ENCODE measurements at regions not wholly inside any gene's neighbourhood (a gene's known extent, or its start where the extent isn't known, plus 50 kb on each side); places are given as distances from the start of the nearest gene placed in this dataset.

DNA sequence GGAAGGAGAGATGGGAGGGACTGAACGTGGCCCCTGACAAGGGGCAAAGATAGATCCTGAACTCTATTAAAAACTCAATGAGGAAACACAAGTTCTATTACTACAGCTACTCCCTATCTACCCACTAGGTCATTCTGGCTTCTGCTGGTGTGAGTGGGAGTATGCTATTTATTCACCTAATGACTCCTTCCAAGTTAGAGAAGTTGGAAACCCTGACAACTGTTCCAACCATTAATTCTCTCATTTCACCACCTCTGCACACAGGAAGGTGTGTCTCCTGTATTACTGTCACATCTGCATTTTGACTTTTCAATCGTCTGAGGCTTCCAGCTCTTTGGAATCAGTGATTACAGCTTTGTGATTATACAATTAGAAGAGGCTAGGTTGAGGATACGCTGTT, 169.4 kb upstream of the ADO start:
- TF ChIP-seq, protein P1, sequence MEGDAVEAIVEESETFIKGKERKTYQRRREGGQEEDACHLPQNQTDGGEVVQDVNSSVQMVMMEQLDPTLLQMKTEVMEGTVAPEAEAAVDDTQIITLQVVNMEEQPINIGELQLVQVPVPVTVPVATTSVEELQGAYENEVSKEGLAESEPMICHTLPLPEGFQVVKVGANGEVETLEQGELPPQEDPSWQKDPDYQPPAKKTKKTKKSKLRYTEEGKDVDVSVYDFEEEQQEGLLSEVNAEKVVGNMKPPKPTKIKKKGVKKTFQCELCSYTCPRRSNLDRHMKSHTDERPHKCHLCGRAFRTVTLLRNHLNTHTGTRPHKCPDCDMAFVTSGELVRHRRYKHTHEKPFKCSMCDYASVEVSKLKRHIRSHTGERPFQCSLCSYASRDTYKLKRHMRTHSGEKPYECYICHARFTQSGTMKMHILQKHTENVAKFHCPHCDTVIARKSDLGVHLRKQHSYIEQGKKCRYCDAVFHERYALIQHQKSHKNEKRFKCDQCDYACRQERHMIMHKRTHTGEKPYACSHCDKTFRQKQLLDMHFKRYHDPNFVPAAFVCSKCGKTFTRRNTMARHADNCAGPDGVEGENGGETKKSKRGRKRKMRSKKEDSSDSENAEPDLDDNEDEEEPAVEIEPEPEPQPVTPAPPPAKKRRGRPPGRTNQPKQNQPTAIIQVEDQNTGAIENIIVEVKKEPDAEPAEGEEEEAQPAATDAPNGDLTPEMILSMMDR (conservative IDR thresholded peaks at IDR 0.05), result no peak
- H2BK5ac ChIP-seq (ENCODE audit: insufficient read length, low read length), result no peak overlapping the region
- H4K8ac ChIP-seq (replicated peaks; ENCODE audit: insufficient read length, low read depth, low read length), result no peak overlapping the region
- H2AK5ac ChIP-seq (ENCODE audit: insufficient read length, low read length), result no peak overlapping the region
- WGBS (ENCODE audit: extremely low coverage, insufficient read length, low lambda C conversion rate), result no CpG with 5 or more reads among the region's 3 CpGs
- H3K4me3 Mint-ChIP-seq, result no peak overlapping the region
- H3K79me2 ChIP-seq (ENCODE audit: insufficient read depth, low read length), result no peaks in the 10 kb centered on the region
- no peaks in the 10 kb centered on the region for H3K23me2 ChIP-seq (ENCODE audit: insufficient read length, low read depth, low read length, poor library complexity, severe bottlenecking)
- H3K27me3 ChIP-seq (ENCODE audit: insufficient read depth, low read length), result no peaks in the 10 kb centered on the region
- H3K27ac Mint-ChIP-seq, result no peak overlapping the region
- no peaks in the 10 kb centered on the region for H3K79me1 ChIP-seq (ENCODE audit: insufficient read depth, low read depth, low read length, poor library complexity, severe bottlenecking)
- H3K9me3 ChIP-seq (ENCODE audit: control insufficient read depth, low read depth, low read length), result no peaks in the 10 kb centered on the region
- no peak overlapping the region for H2BK120ac ChIP-seq (ENCODE audit: low read depth, low read length, poor library complexity, severe bottlenecking)
- H2BK20ac ChIP-seq (ENCODE audit: low read depth, low read length, poor library complexity, severe bottlenecking), result no peak overlapping the region
- no peak overlapping the region for H3K23ac ChIP-seq (ENCODE audit: insufficient read length, low read depth, low read length)
- no peak overlapping the region for H3K18ac ChIP-seq (ENCODE audit: insufficient read length, low read depth, low read length)
- no peak for DNase-seq
- no peak overlapping the region for H3K27ac ChIP-seq (ENCODE audit: insufficient read length, low read depth, low read length)
- peaks cover 2% of the 10 kb centered on the region; the same call in 1 of the 2 replicates for H3K4me1 ChIP-seq (ENCODE audit: insufficient read depth, low read length)
- H3K9me3 Mint-ChIP-seq, result peaks cover 0 to 2% of the 10 kb centered on the region in 2 experiments; a peak in 1 of 5 replicates
- no peak overlapping the region for H3T11ph ChIP-seq (ENCODE audit: low read length)
- H2BK15ac ChIP-seq (ENCODE audit: low read depth, low read length), result no peak overlapping the region
- no peak overlapping the region for H3K14ac ChIP-seq (ENCODE audit: insufficient read depth, low read length)
- H4K20me1 ChIP-seq (ENCODE audit: control insufficient read depth, insufficient read depth, insufficient read length), result no peaks in the 10 kb centered on the region
- H3K27me3 Mint-ChIP-seq (ENCODE audit: low read depth), result no peaks in the 10 kb centered on the region
- H3K4me2 ChIP-seq (ENCODE audit: insufficient read depth, insufficient read length, low read length), result no peak overlapping the region
- H3K4ac ChIP-seq (ENCODE audit: low read depth, low read length), result no peak overlapping the region
- H3K36me3 Mint-ChIP-seq (ENCODE audit: insufficient read depth in 1 of 3, low read depth in 3 of 3), result peaks cover 0 to 4% (median 0%) of the 10 kb centered on the region in 3 experiments; a peak in 1 of 7 replicates
- peaks cover 3% of the 10 kb centered on the region in 2 experiments; a peak in 2 of 4 replicates for H3K4me1 Mint-ChIP-seq
- H4K91ac ChIP-seq (ENCODE audit: insufficient read length, low read depth, low read length), result no peak overlapping the region
- no peak overlapping the region for H2AFZ ChIP-seq (ENCODE audit: low read length)
- H2BK12ac ChIP-seq (ENCODE audit: insufficient read length, low read depth, low read length), result no peak overlapping the region
- H3K9ac ChIP-seq (ENCODE audit: extremely low read depth, insufficient read length, low read length), result no peak overlapping the region
- no peak overlapping the region for H4K5ac ChIP-seq (ENCODE audit: insufficient read length, low read depth, low read length)
- no peak overlapping the region for H3K56ac ChIP-seq (ENCODE audit: insufficient read length, low read depth, low read length)

Measured in H9 (cell line).